ENCODE measurements at regions not wholly inside any gene's neighbourhood (a gene's known extent, or its start where the extent isn't known, plus 50 kb on each side); places are given as distances from the start of the nearest gene placed in this dataset.

DNA sequence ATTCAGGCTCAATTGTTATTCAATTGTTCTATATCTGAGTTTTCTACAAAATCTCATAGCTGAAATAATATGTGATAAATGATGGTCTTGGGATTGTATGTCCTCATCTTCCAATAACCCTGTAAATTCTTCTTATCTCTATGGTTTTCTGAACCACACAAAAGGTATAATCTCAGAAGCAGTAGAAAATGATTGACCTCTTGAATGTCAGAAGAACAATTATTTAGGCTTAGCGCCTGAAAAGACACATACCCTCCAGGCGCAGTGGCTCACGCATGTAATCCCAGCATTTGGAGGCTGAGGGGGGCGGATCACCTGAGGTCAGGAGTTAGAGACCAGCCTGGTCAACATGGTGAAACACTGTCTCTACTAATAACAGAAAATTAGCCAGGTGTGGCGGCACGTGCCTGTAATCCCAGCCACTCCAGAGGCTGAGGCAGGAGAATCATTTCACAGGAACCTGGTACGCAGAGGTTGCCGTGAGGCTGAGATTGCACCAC, 288.0 kb upstream of the TBC1D5 start:
- DNase-seq: no peak

DNA sequence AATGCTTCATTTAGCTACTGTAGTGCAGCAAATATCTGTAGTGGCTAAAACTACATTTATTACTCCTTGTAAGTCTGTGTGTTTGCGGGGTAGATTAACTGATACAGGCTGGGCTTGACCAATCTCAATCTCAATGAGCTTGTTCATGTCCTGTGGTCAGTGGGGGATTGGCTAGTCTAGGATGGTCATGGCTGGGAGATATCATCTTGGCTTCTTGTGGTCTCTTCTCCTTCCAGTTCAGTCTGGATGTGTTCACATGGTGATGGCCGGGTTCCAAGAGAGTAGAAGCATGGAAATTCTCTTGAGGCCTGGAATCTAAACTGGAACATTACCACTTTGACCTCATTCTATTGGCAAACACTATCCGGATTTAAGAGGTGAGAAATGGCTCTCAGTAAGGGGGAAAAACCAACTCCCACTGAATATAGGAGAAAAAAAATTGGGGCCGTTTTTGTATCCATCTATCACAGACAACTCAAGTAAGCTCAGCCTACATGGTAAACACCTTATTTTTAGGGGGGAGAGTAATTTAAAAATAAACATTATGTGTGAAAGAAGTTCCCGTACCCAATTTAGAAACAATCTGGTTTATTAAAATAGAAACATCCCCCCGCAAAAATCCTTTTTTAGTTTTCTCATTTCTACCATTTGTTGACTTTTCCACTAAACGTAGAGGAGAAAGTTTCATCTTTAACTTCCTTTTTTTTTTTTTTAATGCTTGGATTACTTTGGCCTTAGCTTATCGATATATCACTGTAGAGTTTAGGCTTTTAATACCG, 284.9 kb upstream of the TBC1D5 start:
- no peak for DNase-seq

GRCh38 chr3:18024715-18025114, 282.3 kb upstream of the TBC1D5 start:
- no peak for DNase-seq

GRCh38 chr3:18019161-18019495, 276.7 kb upstream of the TBC1D5 start:
- no peak for DNase-seq

- DNase-seq: no peak
Measured at GRCh38 chr3:18018491-18019160, 276.2 kb upstream of the TBC1D5 start.

- no peak for DNase-seq
Measured at GRCh38 chr3:18016366-18016765, 273.9 kb upstream of the TBC1D5 start.

DNA sequence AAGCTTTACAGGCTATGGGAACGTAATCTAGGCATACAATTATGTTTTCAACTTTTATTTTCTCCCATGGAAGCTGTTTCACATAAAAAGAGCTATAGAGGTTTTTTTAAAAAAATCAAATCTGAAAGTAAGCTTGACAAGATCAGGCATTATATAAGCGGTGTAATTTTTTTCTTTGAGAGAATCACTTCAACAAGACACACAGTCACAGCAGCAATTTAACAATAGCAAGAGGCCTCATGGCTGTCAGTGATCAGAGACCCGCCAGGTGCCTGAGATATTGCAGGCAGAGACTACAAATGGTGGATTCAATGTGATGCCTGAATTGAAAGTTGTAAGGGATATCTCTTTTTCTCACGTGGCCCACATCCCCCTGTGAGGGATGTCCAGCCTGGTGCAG, 270.5 kb upstream of the TBC1D5 start:
- DNase-seq: no peak

- no peak for DNase-seq
Measured at GRCh38 chr3:18012436-18012835, 270.0 kb upstream of the TBC1D5 start.

GRCh38 chr3:18011387-18011786, 269.0 kb upstream of the TBC1D5 start:
- DNase-seq: no peak

DNA sequence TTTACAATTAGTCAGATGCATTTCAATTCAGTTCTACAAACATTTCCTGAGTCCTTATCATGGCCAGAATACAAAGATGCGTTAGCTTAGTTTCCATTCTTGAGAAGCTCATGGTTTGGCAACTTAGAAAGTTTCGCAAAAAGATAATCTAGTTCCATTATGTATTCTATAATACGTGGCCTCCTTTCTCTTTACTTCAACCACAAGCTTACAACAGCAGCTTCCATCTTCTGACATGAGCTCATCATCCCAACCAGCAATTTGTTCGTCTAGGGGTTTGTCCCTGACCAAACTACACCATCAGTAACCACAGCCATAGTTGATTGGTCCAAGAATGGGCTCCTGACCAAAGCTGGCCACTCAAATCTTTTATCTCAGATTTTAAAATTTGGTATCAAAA, 267.6 kb upstream of the TBC1D5 start:
- DNase-seq: no peak

GRCh38 chr3:18008706-18009368, 266.4 kb upstream of the TBC1D5 start:
- DNase-seq: no peak

- DNase-seq: no peak
Measured at GRCh38 chr3:18007980-18008379, 265.5 kb upstream of the TBC1D5 start.

GRCh38 chr3:17995769-17996168, 253.3 kb upstream of the TBC1D5 start:
- DNase-seq: no peak

DNA sequence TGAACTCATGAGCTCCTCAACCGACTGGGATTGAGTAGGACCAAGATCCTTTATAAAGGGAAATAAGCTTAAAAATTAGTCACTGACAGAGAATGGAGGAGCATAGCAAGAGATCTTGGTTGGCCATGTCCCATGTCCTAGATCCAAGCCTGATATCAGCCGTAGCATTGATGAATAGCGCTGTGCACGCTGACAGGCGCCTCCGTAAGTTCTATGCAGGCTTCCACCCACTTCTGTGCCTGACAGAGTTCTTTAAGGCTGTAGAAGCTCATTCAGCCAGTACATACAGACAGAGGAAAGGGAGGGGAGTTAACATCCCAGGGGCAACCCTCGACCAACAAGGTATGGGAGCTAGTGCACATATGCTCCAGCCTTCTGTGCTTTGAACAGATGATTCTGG, 251.7 kb upstream of the TBC1D5 start:
- no peak for DNase-seq

DNA sequence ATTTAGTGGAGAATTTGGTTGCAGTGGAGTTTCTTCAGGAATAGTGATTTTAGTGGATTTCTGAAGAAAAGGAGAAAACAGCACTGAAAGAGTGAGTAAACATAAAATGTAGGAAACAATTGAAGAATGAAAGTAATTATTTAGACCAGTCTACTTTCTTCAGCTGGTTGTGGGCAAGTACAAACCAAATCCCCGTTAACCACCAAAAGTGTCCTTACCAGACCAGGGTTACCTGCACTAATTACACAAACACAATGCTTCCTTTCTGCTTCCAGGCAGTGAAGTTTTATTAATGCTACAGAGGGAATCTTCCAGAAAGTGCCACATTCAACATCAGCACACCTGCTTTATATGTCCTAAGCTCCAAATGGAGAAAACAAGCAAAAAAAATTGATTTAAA, 248.0 kb upstream of the TBC1D5 start:
- DNase-seq: no peak

GRCh38 chr3:17986348-17986816, 244.0 kb upstream of the TBC1D5 start:
- DNase-seq: no peak

DNA sequence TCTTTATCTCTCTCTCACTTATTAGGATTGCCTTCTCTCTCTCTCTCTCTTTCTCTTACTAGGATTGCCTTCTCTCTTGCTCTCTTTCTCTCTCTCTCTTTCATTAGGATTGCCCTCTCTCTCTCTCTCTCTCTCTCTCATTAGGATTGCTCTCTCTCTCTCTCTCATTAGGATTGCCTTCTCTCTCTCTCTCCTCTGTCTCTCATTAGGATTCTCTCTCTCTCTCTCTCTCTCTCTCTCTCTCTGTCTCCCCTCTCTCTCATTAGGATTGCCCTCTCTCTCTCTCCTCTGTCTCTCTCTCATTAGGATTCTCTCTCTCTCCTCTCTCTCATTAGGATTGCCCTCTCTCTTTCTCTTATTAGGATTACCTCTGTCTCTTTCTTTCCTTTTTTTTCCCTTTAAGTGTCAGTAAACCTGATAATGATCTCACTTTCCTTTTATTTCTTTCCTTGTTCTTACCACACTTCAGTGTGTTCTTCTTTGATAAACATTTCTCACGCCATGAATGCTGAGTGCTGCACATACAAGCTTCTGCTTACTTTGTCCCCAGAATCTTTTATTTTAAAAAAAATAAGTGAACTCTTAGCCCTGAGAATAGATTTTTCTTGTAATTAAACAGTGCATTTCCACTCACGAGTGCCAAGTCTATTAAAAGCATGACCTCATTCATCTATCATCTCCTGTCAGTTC, 243.4 kb upstream of the TBC1D5 start:
- no peak for DNase-seq

DNA sequence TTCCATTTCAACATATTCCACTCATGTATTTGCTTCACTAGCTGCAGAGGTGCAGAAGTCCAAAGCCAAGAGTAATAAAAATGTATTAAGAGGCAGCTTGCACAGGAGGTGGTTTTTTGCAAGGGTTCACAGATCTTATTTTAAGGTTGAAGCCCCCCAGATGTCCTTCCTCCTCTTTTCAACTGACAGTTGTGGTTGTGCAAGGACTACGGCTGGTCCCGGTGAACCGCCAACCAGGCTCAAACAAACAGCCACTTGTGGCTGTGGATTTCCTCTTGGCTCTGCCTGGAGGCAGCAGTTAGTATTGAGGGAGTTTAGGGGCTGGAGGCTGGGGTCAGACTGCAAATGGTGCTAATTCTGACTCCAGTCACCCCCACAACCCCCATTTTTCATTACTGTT, 240.7 kb upstream of the TBC1D5 start:
- DNase-seq: no peak

DNA sequence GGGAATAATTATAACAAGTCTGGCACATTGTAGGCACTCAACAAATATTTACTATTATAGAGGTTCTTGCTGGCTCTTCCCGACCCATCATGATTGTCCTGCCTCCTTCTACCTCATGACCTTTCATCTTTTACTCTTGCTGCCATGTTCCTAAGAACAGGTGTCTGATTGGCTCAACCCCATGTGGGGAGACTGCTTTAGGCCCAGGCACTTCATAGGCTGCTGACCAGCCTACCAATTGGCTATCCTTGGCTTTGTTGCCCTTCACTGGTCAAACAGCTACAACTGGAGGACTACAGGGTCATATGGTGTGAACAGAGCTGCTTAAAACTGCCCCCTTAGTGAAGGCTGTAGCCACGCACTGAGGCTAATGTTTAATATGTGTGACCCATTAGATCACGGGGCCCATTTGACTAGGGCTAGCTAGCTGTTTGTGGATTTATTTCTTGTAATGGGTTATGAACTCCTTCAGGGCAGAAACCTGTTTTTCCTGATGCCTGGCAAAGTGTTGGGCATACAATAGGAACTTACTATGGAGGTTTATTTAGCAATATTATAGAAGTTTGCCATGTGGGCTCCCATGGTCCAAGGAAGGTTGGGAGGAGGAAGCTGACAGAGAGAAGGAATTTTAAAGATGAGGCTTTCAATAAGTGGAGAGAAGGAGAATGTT, 239.9 kb upstream of the TBC1D5 start:
- DNase-seq: no peak

GRCh38 chr3:17980863-17981262, 238.4 kb upstream of the TBC1D5 start:
- no peak for DNase-seq

DNA sequence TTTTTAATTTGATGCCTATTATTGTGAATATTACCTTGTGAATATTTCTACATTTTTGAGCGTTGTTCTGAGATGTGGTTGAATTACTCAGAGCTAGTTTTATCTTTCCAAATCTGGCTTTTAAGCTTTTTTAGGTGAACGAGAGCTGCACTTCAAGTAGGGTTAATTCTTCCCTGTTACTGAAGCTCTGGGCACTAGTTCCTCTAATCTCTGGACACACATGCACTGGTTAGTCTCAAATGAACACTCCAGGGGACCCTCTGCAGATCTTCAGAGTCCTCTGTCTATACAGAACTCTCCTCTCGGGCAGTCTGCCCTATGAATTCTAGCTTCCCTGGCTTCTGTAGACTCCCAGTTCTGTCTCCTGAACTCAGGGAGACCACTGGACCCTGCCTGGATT, 237.5 kb upstream of the TBC1D5 start:
- no peak for DNase-seq

- no peak for DNase-seq
Measured at GRCh38 chr3:17979252-17979651, 236.8 kb upstream of the TBC1D5 start.
